Activated T-cell treated with anti-CD3 and anti-CD28 coated beads, Interleukin-2, amount 50 U/mL, for 4 hours (primary cell): ENCODE measurements at regions not wholly inside any gene's neighbourhood (a gene's known extent, or its start where the extent isn't known, plus 50 kb on each side); places are given as distances from the start of the nearest gene placed in this dataset.

Experiments
- ATAC-seq, 2 donors: fragments of 200-7000 bp; cut with Tn5 transposase; one replicate each; pipeline ENCODE4 v1.10.0; 2021
- DNase-seq: peaks from one replicate; pipeline ENCODE4 v3.0.0-alpha.2; 2020
- H3K27me3 Mint-ChIP-seq: one replicate; pipeline ENCODE4 v1.8.0; 2021; ENCODE audit warnings: low read depth, mixed read lengths
- H3K36me3 Mint-ChIP-seq: one replicate; pipeline ENCODE4 v1.8.0; 2022; ENCODE audit warnings: mixed read lengths; ENCODE audit not compliant: insufficient read depth
- H3K4me1 Mint-ChIP-seq: one replicate; pipeline ENCODE4 v1.8.0; 2021; ENCODE audit warnings: low read depth, mixed read lengths
- H3K4me3 Mint-ChIP-seq: one replicate; pipeline ENCODE4 v1.8.0; 2021; ENCODE audit warnings: mild to moderate bottlenecking, moderate library complexity, mixed read lengths
- H3K9me3 Mint-ChIP-seq: one replicate; pipeline ENCODE4 v1.8.0; 2021; ENCODE audit warnings: mixed read lengths

GRCh38 chr4:157885811-157886210 lies 287.0 kb downstream of the GASK1B start:
- Mint-ChIP-seq H3K36me3 (no peaks in the 10 kb centered on the region), H3K9me3 (no peaks in the 10 kb centered on the region), H3K4me1 (no peaks in the 10 kb centered on the region), H3K4me3 (no peak overlapping the region), H3K27me3 (no peaks in the 10 kb centered on the region)
- DNase-seq (no peak), ATAC-seq (no peak)

GRCh38 chr4:157882901-157883300 lies 289.9 kb downstream of the GASK1B start:
- DNase-seq (no peak), ATAC-seq (no peak)
- Mint-ChIP-seq H3K9me3 (no peaks in the 10 kb centered on the region), H3K4me1 (no peaks in the 10 kb centered on the region), H3K27me3 (no peaks in the 10 kb centered on the region), H3K36me3 (no peaks in the 10 kb centered on the region), H3K4me3 (no peak overlapping the region)

GRCh38 chr4:157880761-157881160 lies 292.1 kb downstream of the GASK1B start:
- Mint-ChIP-seq H3K27me3 (no peaks in the 10 kb centered on the region), H3K4me1 (no peaks in the 10 kb centered on the region), H3K4me3 (no peak overlapping the region), H3K36me3 (no peaks in the 10 kb centered on the region), H3K9me3 (peaks cover 4% of the 10 kb centered on the region)
- ATAC-seq (no peak), DNase-seq (no peak)

- Mint-ChIP-seq H3K4me1 (no peaks in the 10 kb centered on the region), H3K4me3 (no peak overlapping the region), H3K9me3 (peaks cover 4% of the 10 kb centered on the region), H3K36me3 (no peaks in the 10 kb centered on the region), H3K27me3 (no peaks in the 10 kb centered on the region)
- DNase-seq, result no peak
- no peak for ATAC-seq
These were observed 318.0 kb downstream of the GASK1B start for GRCh38 chr4:157854819-157855218.

- no peaks in the 10 kb centered on the region for H3K36me3 Mint-ChIP-seq
These were observed 332.2 kb downstream of the GASK1B start for GRCh38 chr4:157840648-157841047.

GRCh38 chr4:157840034-157840433 lies 332.8 kb downstream of the GASK1B start:
- H3K4me3 Mint-ChIP-seq, result no peak overlapping the region
- H3K27me3 Mint-ChIP-seq, result no peaks in the 10 kb centered on the region
- H3K36me3 Mint-ChIP-seq, result no peaks in the 10 kb centered on the region
- ATAC-seq (no peak), DNase-seq (no peak)
- no peaks in the 10 kb centered on the region for H3K4me1 Mint-ChIP-seq
- peaks cover 3% of the 10 kb centered on the region for H3K9me3 Mint-ChIP-seq

More at GRCh38 chr4:157840648-157841047, 332.2 kb downstream of the GASK1B start:
- Mint-ChIP-seq H3K27me3 (no peaks in the 10 kb centered on the region), H3K4me1 (no peaks in the 10 kb centered on the region), H3K4me3 (no peak overlapping the region), H3K9me3 (peaks cover 4% of the 10 kb centered on the region)
- ATAC-seq (no peak), DNase-seq (no peak)

GRCh38 chr4:157838366-157838765 lies 334.5 kb downstream of the GASK1B start:
- Mint-ChIP-seq H3K4me3 (no peak overlapping the region), H3K27me3 (no peaks in the 10 kb centered on the region), H3K4me1 (no peaks in the 10 kb centered on the region), H3K36me3 (no peaks in the 10 kb centered on the region), H3K9me3 (peaks cover 3% of the 10 kb centered on the region)
- DNase-seq (no peak), ATAC-seq (no peak)

- no peaks in the 10 kb centered on the region for H3K27me3 Mint-ChIP-seq
These were observed 335.6 kb downstream of the GASK1B start for GRCh38 chr4:157837071-157837703.

GRCh38 chr4:157832596-157832995 lies 340.2 kb downstream of the GASK1B start:
- Mint-ChIP-seq H3K4me1 (no peaks in the 10 kb centered on the region), H3K4me3 (no peak overlapping the region), H3K36me3 (no peaks in the 10 kb centered on the region), H3K9me3 (peaks cover 17% of the 10 kb centered on the region), H3K27me3 (no peaks in the 10 kb centered on the region)
- ATAC-seq, result no peak
- no peak for DNase-seq

More at GRCh38 chr4:157837071-157837703, 335.6 kb downstream of the GASK1B start:
- no peaks in the 10 kb centered on the region for H3K36me3 Mint-ChIP-seq
- H3K9me3 Mint-ChIP-seq, result peaks cover 3% of the 10 kb centered on the region
- H3K4me3 Mint-ChIP-seq, result no peak overlapping the region
- DNase-seq, result no peak
- ATAC-seq, result no peak
- no peaks in the 10 kb centered on the region for H3K4me1 Mint-ChIP-seq

GRCh38 chr4:157824021-157824420 lies 348.8 kb downstream of the GASK1B start:
- Mint-ChIP-seq H3K36me3 (no peaks in the 10 kb centered on the region), H3K4me1 (no peaks in the 10 kb centered on the region), H3K4me3 (no peak overlapping the region), H3K27me3 (no peaks in the 10 kb centered on the region), H3K9me3 (peaks cover 19% of the 10 kb centered on the region)
- DNase-seq (no peak), ATAC-seq (no peak)

- peaks cover 8% of the 10 kb centered on the region for H3K9me3 Mint-ChIP-seq
- no peak overlapping the region for H3K4me3 Mint-ChIP-seq
- DNase-seq (no peak), ATAC-seq (no peak)
- H3K36me3 Mint-ChIP-seq, result no peaks in the 10 kb centered on the region
- H3K4me1 Mint-ChIP-seq, result no peaks in the 10 kb centered on the region
- no peaks in the 10 kb centered on the region for H3K27me3 Mint-ChIP-seq
These were observed 351.0 kb downstream of the GASK1B start for GRCh38 chr4:157821814-157822213.

GRCh38 chr4:157819693-157820464 lies 352.9 kb downstream of the GASK1B start:
- peaks cover 3% of the 10 kb centered on the region for H3K9me3 Mint-ChIP-seq
- H3K4me3 Mint-ChIP-seq, result no peak overlapping the region
- H3K27me3 Mint-ChIP-seq, result no peaks in the 10 kb centered on the region
- H3K36me3 Mint-ChIP-seq, result no peaks in the 10 kb centered on the region
- H3K4me1 Mint-ChIP-seq, result no peaks in the 10 kb centered on the region
- no peak for DNase-seq
- no peak for ATAC-seq

GRCh38 chr4:157818946-157819692 lies 353.7 kb downstream of the GASK1B start:
- ATAC-seq, result no peak

GRCh38 chr4:157810137-157810774 lies 362.6 kb downstream of the GASK1B start:
- Mint-ChIP-seq H3K9me3 (no peaks in the 10 kb centered on the region), H3K4me1 (no peaks in the 10 kb centered on the region), H3K27me3 (no peaks in the 10 kb centered on the region), H3K4me3 (no peak overlapping the region), H3K36me3 (no peaks in the 10 kb centered on the region)
- DNase-seq (no peak), ATAC-seq (no peak)

More at GRCh38 chr4:157818946-157819692, 353.7 kb downstream of the GASK1B start:
- no peak overlapping the region for H3K4me3 Mint-ChIP-seq
- H3K4me1 Mint-ChIP-seq, result no peaks in the 10 kb centered on the region
- H3K27me3 Mint-ChIP-seq, result no peaks in the 10 kb centered on the region
- DNase-seq, result no peak
- peaks cover 3% of the 10 kb centered on the region for H3K9me3 Mint-ChIP-seq
- no peaks in the 10 kb centered on the region for H3K36me3 Mint-ChIP-seq
